ENCODE measurements at regions not wholly inside any gene's neighbourhood (a gene's known extent, or its start where the extent isn't known, plus 50 kb on each side); places are given as distances from the start of the nearest gene placed in this dataset.

GRCh38 chr2:145752091-145752806, 1232.3 kb upstream of the ZEB2 start:
- Histone ChIP-seq H3K36me3 (ENCODE audit: insufficient read depth, low read length, poor library complexity, severe bottlenecking) (no peaks in the 10 kb centered on the region), H3K4me1 (ENCODE audit: insufficient read depth, low read length, poor library complexity, severe bottlenecking) (peaks cover 47% of the 10 kb centered on the region), H3K27ac (ENCODE audit: low read depth, low read length, poor library complexity, severe bottlenecking) (peak overlapping the region; percentile 87), H3K27me3 (replicated peaks; ENCODE audit: insufficient read depth, low read depth, low read length, poor library complexity) (no peaks in the 10 kb centered on the region), H3K4me3 (ENCODE audit: low read depth, low read length, poor library complexity, severe bottlenecking) (no peak overlapping the region), H3K9me3 (ENCODE audit: low read depth, low read length, poor library complexity, severe bottlenecking) (no peaks in the 10 kb centered on the region)
- BruUV-seq (replicated peaks) = TSS peak; percentile 84
- ChIA-PET POLR2A (ENCODE audit: low non-redundant PET) (no interaction called here), CTCF (interaction anchor here (0.6 to 1.3 kb wide), 5 partner anchors 167 to 784 kb away, joined by 3 to 5 read pairs (median 4); no protein-coding TSS in a partner anchor)
- no peak for TF ChIP-seq EZH2 (IDR thresholded peaks at IDR 0.05; ENCODE audit: borderline replicate concordance, low read depth, low read length, poor library complexity, severe bottlenecking)
- TF ChIP-seq, protein P1, sequence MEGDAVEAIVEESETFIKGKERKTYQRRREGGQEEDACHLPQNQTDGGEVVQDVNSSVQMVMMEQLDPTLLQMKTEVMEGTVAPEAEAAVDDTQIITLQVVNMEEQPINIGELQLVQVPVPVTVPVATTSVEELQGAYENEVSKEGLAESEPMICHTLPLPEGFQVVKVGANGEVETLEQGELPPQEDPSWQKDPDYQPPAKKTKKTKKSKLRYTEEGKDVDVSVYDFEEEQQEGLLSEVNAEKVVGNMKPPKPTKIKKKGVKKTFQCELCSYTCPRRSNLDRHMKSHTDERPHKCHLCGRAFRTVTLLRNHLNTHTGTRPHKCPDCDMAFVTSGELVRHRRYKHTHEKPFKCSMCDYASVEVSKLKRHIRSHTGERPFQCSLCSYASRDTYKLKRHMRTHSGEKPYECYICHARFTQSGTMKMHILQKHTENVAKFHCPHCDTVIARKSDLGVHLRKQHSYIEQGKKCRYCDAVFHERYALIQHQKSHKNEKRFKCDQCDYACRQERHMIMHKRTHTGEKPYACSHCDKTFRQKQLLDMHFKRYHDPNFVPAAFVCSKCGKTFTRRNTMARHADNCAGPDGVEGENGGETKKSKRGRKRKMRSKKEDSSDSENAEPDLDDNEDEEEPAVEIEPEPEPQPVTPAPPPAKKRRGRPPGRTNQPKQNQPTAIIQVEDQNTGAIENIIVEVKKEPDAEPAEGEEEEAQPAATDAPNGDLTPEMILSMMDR (conservative IDR thresholded peaks at IDR 0.05; ENCODE audit: low read depth, low read length) = peak; percentile 82
- DNase-seq (ENCODE audit: low spot score) = peak; percentile 94
- intact Hi-C loops (cut with micrococcal nuclease; ENCODE audit: unreplicated experiment) = loop anchor here (1.0 to 10.0 kb wide), 8 partner anchors 95 to 1435 kb away; partner anchors contain the start of gene ZEB2

GRCh38 chr2:145751629-145752028, 1231.7 kb upstream of the ZEB2 start:
- no peak for TF ChIP-seq EZH2 (IDR thresholded peaks at IDR 0.05; ENCODE audit: borderline replicate concordance, low read depth, low read length, poor library complexity, severe bottlenecking)
- TF ChIP-seq, protein P1 (conservative IDR thresholded peaks at IDR 0.05; ENCODE audit: low read depth, low read length) = no peak
- H3K4me3 ChIP-seq (ENCODE audit: low read depth, low read length, poor library complexity, severe bottlenecking) = no peak overlapping the region
- no peaks in the 10 kb centered on the region for H3K36me3 ChIP-seq (ENCODE audit: insufficient read depth, low read length, poor library complexity, severe bottlenecking)
- POLR2A ChIA-PET (ENCODE audit: low non-redundant PET) = no interaction called here
- peaks cover 47% of the 10 kb centered on the region for H3K4me1 ChIP-seq (ENCODE audit: insufficient read depth, low read length, poor library complexity, severe bottlenecking)
- H3K27ac ChIP-seq (ENCODE audit: low read depth, low read length, poor library complexity, severe bottlenecking) = peak overlapping the region; percentile 87
- DNase-seq (ENCODE audit: low spot score) = peak; percentile 68
- no TSS peak for BruUV-seq (replicated peaks)
- no peaks in the 10 kb centered on the region for H3K9me3 ChIP-seq (ENCODE audit: low read depth, low read length, poor library complexity, severe bottlenecking)
- H3K27me3 ChIP-seq (replicated peaks; ENCODE audit: insufficient read depth, low read depth, low read length, poor library complexity) = no peaks in the 10 kb centered on the region
- intact Hi-C loops (cut with micrococcal nuclease; ENCODE audit: unreplicated experiment) = loop anchor here (1.0 to 10.0 kb wide), 8 partner anchors 94 to 1434 kb away; partner anchors contain the start of gene ZEB2
- CTCF ChIA-PET = no interaction called here

- no peak for TF ChIP-seq EZH2 (IDR thresholded peaks at IDR 0.05; ENCODE audit: borderline replicate concordance, low read depth, low read length, poor library complexity, severe bottlenecking)
- TF ChIP-seq, protein P1 (conservative IDR thresholded peaks at IDR 0.05; ENCODE audit: low read depth, low read length) = no peak
- Histone ChIP-seq H3K27ac (ENCODE audit: low read depth, low read length, poor library complexity, severe bottlenecking) (peak overlapping the region; percentile 87), H3K4me3 (ENCODE audit: low read depth, low read length, poor library complexity, severe bottlenecking) (no peak overlapping the region), H3K36me3 (ENCODE audit: insufficient read depth, low read length, poor library complexity, severe bottlenecking) (no peaks in the 10 kb centered on the region), H3K27me3 (replicated peaks; ENCODE audit: insufficient read depth, low read depth, low read length, poor library complexity) (no peaks in the 10 kb centered on the region), H3K4me1 (ENCODE audit: insufficient read depth, low read length, poor library complexity, severe bottlenecking) (peaks cover 47% of the 10 kb centered on the region), H3K9me3 (ENCODE audit: low read depth, low read length, poor library complexity, severe bottlenecking) (no peaks in the 10 kb centered on the region)
- intact Hi-C loops (cut with micrococcal nuclease; ENCODE audit: unreplicated experiment) = loop anchor here (5.0 to 10.0 kb wide), 5 partner anchors 94 to 1434 kb away; partner anchors contain the start of gene ZEB2
- no peak for DNase-seq (ENCODE audit: low spot score)
- BruUV-seq (replicated peaks) = no TSS peak
- ChIA-PET POLR2A (ENCODE audit: low non-redundant PET) (no interaction called here), CTCF (no interaction called here)
These were observed 1231.2 kb upstream of the ZEB2 start for GRCh38 chr2:145751155-145751554.
